ENCODE measurements at regions not wholly inside any gene's neighbourhood (a gene's known extent, or its start where the extent isn't known, plus 50 kb on each side); places are given as distances from the start of the nearest gene placed in this dataset.
A peak's percentile ranks its signal among the peaks of the same experiment; 100 is the strongest.

- no peak overlapping the region for H3K4me3 ChIP-seq (ENCODE audit: low read depth, low read length)
- no peaks in the 10 kb centered on the region for H3K4me1 ChIP-seq (ENCODE audit: control insufficient read depth, insufficient read depth, low read length)
- POLR2A ChIA-PET, result no interaction called here
- H3K36me3 ChIP-seq (ENCODE audit: control insufficient read depth in 2 of 2, insufficient read depth in 1 of 2, low read length in 2 of 2), result no peaks in the 10 kb centered on the region
- CTCF ChIA-PET, result no interaction called here
- H3K27ac ChIP-seq (ENCODE audit: extremely low read depth, low read depth, low read length), result no peak overlapping the region
- TF ChIP-seq, protein P1, sequence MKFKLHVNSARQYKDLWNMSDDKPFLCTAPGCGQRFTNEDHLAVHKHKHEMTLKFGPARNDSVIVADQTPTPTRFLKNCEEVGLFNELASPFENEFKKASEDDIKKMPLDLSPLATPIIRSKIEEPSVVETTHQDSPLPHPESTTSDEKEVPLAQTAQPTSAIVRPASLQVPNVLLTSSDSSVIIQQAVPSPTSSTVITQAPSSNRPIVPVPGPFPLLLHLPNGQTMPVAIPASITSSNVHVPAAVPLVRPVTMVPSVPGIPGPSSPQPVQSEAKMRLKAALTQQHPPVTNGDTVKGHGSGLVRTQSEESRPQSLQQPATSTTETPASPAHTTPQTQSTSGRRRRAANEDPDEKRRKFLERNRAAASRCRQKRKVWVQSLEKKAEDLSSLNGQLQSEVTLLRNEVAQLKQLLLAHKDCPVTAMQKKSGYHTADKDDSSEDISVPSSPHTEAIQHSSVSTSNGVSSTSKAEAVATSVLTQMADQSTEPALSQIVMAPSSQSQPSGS (tag by site-specific recombination; IDR thresholded peaks at IDR 0.05; ENCODE audit: low read depth), result no peak
- no peak for TF ChIP-seq ZNF354C (tag by site-specific recombination; IDR thresholded peaks at IDR 0.05; ENCODE audit: borderline replicate concordance, low read depth)
- TF ChIP-seq ZBTB17 (tag by site-specific recombination; IDR thresholded peaks at IDR 0.05), result no peak
- peak; percentile 49; the same call in 1 of the 2 replicates for TF ChIP-seq SCRT2 (tag by site-specific recombination; IDR thresholded peaks at IDR 0.05)
- TF ChIP-seq ZSCAN5A (tag by site-specific recombination; IDR thresholded peaks at IDR 0.05), result no peak
- TF ChIP-seq ZBTB20 (tag by site-specific recombination; IDR thresholded peaks at IDR 0.05), result no peak
- no peaks in the 10 kb centered on the region for H3K9me3 ChIP-seq (ENCODE audit: control insufficient read depth, insufficient read depth, low read depth, low read length)
These were observed 321.3 kb downstream of the RAB28 start for GRCh38 chr4:13162886-13163285.

GRCh38 chr4:13160920-13161319, 323.2 kb downstream of the RAB28 start:
- H3K4me3 ChIP-seq (ENCODE audit: low read depth, low read length), result no peak overlapping the region
- CTCF ChIA-PET, result no interaction called here
- POLR2A ChIA-PET, result no interaction called here

More at GRCh38 chr4:13160920-13161319, 323.2 kb downstream of the RAB28 start:
- 0 out of 2 replicates have a peak, but pooled peaks have one; percentile 17 for TF ChIP-seq ZNF629 (tag by site-specific recombination; IDR thresholded peaks at IDR 0.05)
- no peak for TF ChIP-seq ZNF138 (tag by site-specific recombination; IDR thresholded peaks at IDR 0.05; ENCODE audit: borderline replicate concordance)
- peak; percentile 41; the same call in 1 of the 2 replicates for TF ChIP-seq OSR2 (tag by site-specific recombination; IDR thresholded peaks at IDR 0.05)
- no peak for TF ChIP-seq ZNF518A (tag by site-specific recombination; conservative IDR thresholded peaks at IDR 0.05; ENCODE audit: low read depth)
- no peak for TF ChIP-seq ZNF26 (tag by site-specific recombination; IDR thresholded peaks at IDR 0.05)
- TF ChIP-seq, protein P2, sequence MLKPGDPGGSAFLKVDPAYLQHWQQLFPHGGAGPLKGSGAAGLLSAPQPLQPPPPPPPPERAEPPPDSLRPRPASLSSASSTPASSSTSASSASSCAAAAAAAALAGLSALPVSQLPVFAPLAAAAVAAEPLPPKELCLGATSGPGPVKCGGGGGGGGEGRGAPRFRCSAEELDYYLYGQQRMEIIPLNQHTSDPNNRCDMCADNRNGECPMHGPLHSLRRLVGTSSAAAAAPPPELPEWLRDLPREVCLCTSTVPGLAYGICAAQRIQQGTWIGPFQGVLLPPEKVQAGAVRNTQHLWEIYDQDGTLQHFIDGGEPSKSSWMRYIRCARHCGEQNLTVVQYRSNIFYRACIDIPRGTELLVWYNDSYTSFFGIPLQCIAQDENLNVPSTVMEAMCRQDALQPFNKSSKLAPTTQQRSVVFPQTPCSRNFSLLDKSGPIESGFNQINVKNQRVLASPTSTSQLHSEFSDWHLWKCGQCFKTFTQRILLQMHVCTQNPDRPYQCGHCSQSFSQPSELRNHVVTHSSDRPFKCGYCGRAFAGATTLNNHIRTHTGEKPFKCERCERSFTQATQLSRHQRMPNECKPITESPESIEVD (tag by site-specific recombination; IDR thresholded peaks at IDR 0.05), result peak; percentile 66
- H3K27ac ChIP-seq (ENCODE audit: extremely low read depth, low read depth, low read length), result no peak overlapping the region
- no peaks in the 10 kb centered on the region for H3K4me1 ChIP-seq (ENCODE audit: control insufficient read depth, insufficient read depth, low read length)
- no peaks in the 10 kb centered on the region for H3K36me3 ChIP-seq (ENCODE audit: control insufficient read depth in 2 of 2, insufficient read depth in 1 of 2, low read length in 2 of 2)
- no peaks in the 10 kb centered on the region for H3K9me3 ChIP-seq (ENCODE audit: control insufficient read depth, insufficient read depth, low read depth, low read length)
